ENCODE measurements at regions not wholly inside any gene's neighbourhood (a gene's known extent, or its start where the extent isn't known, plus 50 kb on each side); places are given as distances from the start of the nearest gene placed in this dataset.

GRCh38 chr9:97096793-97097192, 57.9 kb upstream of the CTSV start:
- no peak for TF ChIP-seq CTCF (IDR thresholded peaks at IDR 0.05; ENCODE audit: borderline replicate concordance, extremely low read depth, low read length, poor library complexity, severe bottlenecking)
- TF ChIP-seq EZH2 (IDR thresholded peaks at IDR 0.05; ENCODE audit: borderline replicate concordance, low read depth, low read length, severe bottlenecking): no peak

Data from DND-41 (cell line).